Sciatic nerve (tissue), 2 donors: ENCODE measurements at regions not wholly inside any gene's neighbourhood (a gene's known extent, or its start where the extent isn't known, plus 50 kb on each side); places are given as distances from the start of the nearest gene placed in this dataset.

Source experiments
- ATAC-seq: fragments of 200-7000 bp; cut with Tn5 transposase; one replicate; pipeline ENCODE4 v1.9.1; 2020; ENCODE audit warnings: mild to moderate bottlenecking, moderate library complexity
- DNase-seq: peaks from one replicate; pipeline ENCODE4 v3.0.0-alpha.2; 2020; ENCODE audit warnings: low spot score
- intact Hi-C: fragments of 100-400 bp; cut with DNase I; formaldehyde crosslinking; loops from one replicate; pipeline ENCODE4 v1.14.2; 2022
- donor health status: DM: no; HTN: no; CAD: no.
- donor health status: DM: no; HTN: no; CAD: no.

GRCh38 chr6:2510316-2510715, 240.4 kb downstream of the MYLK4 start:
- intact Hi-C loops, result no loop called here
- ATAC-seq (peak; percentile 63), DNase-seq (no peak)

- ATAC-seq (peak; percentile 34), DNase-seq (peak; percentile 62)
- intact Hi-C loops, result no loop called here
Measured at GRCh38 chr6:2509711-2510110, 241.0 kb downstream of the MYLK4 start.

GRCh38 chr6:2508071-2508470, 242.7 kb downstream of the MYLK4 start:
- ATAC-seq (no peak), DNase-seq (no peak)
- intact Hi-C loops, result no loop called here

- intact Hi-C loops, result no loop called here
- DNase-seq (no peak), ATAC-seq (no peak)
Measured at GRCh38 chr6:2507521-2508037, 243.1 kb downstream of the MYLK4 start.

- intact Hi-C loops, result no loop called here
- no peak for ATAC-seq
- no peak for DNase-seq
Measured at GRCh38 chr6:2507016-2507415, 243.7 kb downstream of the MYLK4 start.

- DNase-seq (no peak), ATAC-seq (no peak)
- intact Hi-C loops, result no loop called here
Measured at GRCh38 chr6:2505624-2506023, 245.1 kb downstream of the MYLK4 start.

GRCh38 chr6:2504495-2505064, 246.1 kb downstream of the MYLK4 start:
- no peak for ATAC-seq
- intact Hi-C loops, result no loop called here
- DNase-seq, result no peak

- intact Hi-C loops, result no loop called here
- ATAC-seq, result no peak
- no peak for DNase-seq
Measured at GRCh38 chr6:2503816-2504494, 246.8 kb downstream of the MYLK4 start.

- DNase-seq (no peak), ATAC-seq (peak; percentile 20)
- intact Hi-C loops, result no loop called here
Measured at GRCh38 chr6:2502998-2503674, 247.6 kb downstream of the MYLK4 start.

GRCh38 chr6:2502096-2502997, 248.4 kb downstream of the MYLK4 start:
- ATAC-seq (peak; percentile 58), DNase-seq (no peak)
- intact Hi-C loops, result no loop called here

- ATAC-seq, result no peak
- intact Hi-C loops, result no loop called here
- DNase-seq, result no peak
Measured at GRCh38 chr6:2497922-2498623, 252.6 kb downstream of the MYLK4 start.

- intact Hi-C loops, result no loop called here
- ATAC-seq, result no peak
- DNase-seq, result no peak
Measured at GRCh38 chr6:2496291-2496690, 250.9 kb upstream of the GMDS start.

GRCh38 chr6:2492686-2493523, 247.5 kb upstream of the GMDS start:
- intact Hi-C loops, result no loop called here
- ATAC-seq, result no peak
- no peak for DNase-seq

- ATAC-seq, result no peak
- intact Hi-C loops, result no loop called here
- no peak for DNase-seq
Measured at GRCh38 chr6:2491137-2491536, 245.7 kb upstream of the GMDS start.

GRCh38 chr6:2488578-2488977, 243.2 kb upstream of the GMDS start:
- DNase-seq, result no peak
- no peak for ATAC-seq
- intact Hi-C loops, result no loop called here

GRCh38 chr6:2485116-2485515, 239.7 kb upstream of the GMDS start:
- ATAC-seq (no peak), DNase-seq (no peak)
- intact Hi-C loops, result no loop called here

GRCh38 chr6:2482773-2483172, 237.4 kb upstream of the GMDS start:
- ATAC-seq (no peak), DNase-seq (no peak)
- intact Hi-C loops, result no loop called here

GRCh38 chr6:2481307-2481706, 235.9 kb upstream of the GMDS start:
- ATAC-seq (no peak), DNase-seq (no peak)
- intact Hi-C loops, result no loop called here
